ENCODE measurements at regions not wholly inside any gene's neighbourhood (a gene's known extent, or its start where the extent isn't known, plus 50 kb on each side); places are given as distances from the start of the nearest gene placed in this dataset.

- no peak overlapping the region for H3K4me3 ChIP-seq (ENCODE audit: low read depth, low read length)
- DNase-seq (ENCODE audit: low read depth) = no peak
- no peak for TF ChIP-seq CTCF (conservative IDR thresholded peaks at IDR 0.05; ENCODE audit: low read depth, low read length)
These were observed 315.7 kb upstream of the MOCS1 start for GRCh38 chr6:40249935-40250334.

DNA sequence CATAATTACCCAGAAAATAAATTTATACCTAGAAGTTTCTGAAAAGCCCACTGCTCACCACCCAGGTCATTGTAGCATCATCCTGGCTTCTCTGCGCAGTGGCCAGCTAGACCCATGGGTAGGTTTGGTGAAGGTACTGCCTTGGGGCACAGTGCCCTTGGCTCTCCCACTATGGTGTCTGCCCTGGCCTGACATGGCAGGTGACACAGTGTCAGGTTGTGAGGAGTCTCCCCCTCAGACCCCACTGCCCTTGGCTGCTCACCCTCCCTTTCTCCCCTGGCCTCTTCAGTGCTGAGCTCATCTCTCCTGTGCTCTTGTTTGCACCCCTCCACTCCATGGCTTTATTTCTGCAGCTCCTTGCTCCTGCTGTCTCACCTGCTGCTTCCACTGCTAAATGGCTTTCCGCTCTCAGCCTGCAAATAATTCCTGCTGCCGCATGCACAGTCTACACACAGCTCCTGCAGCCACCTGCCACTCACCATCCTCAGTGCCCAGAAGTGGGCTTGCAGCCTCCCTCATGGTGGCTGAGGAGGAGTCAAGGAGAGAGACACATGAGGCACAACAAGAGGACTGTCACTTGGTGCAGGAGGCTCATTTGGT lies 313.4 kb upstream of the MOCS1 start:
- DNase-seq (ENCODE audit: low read depth) = no peak
- TF ChIP-seq CTCF (conservative IDR thresholded peaks at IDR 0.05; ENCODE audit: low read depth, low read length) = no peak

DNA sequence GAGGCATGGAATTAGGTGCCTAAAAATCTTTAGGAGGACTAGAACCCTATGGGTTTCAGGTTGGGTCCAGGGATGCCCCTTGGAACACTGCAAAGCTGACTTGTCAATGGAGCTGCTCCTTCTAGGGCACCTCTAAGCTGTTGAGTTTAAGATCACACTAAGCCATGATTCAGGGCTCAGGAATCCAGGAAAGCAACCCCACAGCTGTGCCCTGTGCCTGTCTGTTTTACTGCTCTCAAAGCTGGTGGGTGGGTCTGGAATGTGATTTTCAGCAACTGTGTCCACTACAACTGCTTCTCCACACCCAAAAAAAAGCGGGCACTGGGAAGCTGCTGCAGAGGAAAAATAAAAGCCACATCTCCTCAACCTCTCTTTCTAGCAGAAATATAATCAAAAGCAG lies 310.4 kb upstream of the MOCS1 start:
- DNase-seq (ENCODE audit: low read depth) = no peak
- no peak overlapping the region for H3K4me3 ChIP-seq (ENCODE audit: low read depth, low read length)
- no peak for TF ChIP-seq CTCF (conservative IDR thresholded peaks at IDR 0.05; ENCODE audit: low read depth, low read length)

More for the DNA sequence above, 313.4 kb upstream of the MOCS1 start:
- no peak overlapping the region for H3K4me3 ChIP-seq (ENCODE audit: low read depth, low read length)

DNA sequence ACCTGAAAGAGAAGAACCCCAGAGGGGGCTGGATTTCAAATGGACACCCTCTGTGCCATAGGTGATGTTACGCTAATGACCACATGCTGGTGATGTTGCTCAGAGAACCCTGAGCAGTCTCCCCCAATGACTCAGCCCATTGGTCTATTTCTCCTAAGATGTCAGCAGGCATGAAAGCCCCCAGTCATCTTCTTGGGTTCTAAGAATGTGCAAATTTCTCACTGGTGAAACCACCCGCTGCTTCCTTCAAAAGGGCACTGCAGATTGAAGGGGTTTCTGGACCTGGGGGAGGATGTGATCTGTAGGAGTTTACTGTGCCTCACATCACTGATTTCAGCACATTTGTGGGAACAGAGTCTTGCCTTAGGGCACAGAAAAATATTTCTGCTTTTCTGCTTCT lies 298.4 kb upstream of the MOCS1 start:
- H3K4me3 ChIP-seq (ENCODE audit: low read depth, low read length) = no peak overlapping the region
- TF ChIP-seq CTCF (conservative IDR thresholded peaks at IDR 0.05; ENCODE audit: low read depth, low read length) = no peak
- DNase-seq (ENCODE audit: low read depth) = no peak

GRCh38 chr6:40227735-40228134 lies 293.5 kb upstream of the MOCS1 start:
- DNase-seq (ENCODE audit: low read depth) = no peak
- TF ChIP-seq CTCF (conservative IDR thresholded peaks at IDR 0.05; ENCODE audit: low read depth, low read length) = no peak
- no peak overlapping the region for H3K4me3 ChIP-seq (ENCODE audit: low read depth, low read length)

GRCh38 chr6:40222354-40222753 lies 288.1 kb upstream of the MOCS1 start:
- no peak for TF ChIP-seq CTCF (conservative IDR thresholded peaks at IDR 0.05; ENCODE audit: low read depth, low read length)
- H3K4me3 ChIP-seq (ENCODE audit: low read depth, low read length) = no peak overlapping the region
- no peak for DNase-seq (ENCODE audit: low read depth)

- no peak for TF ChIP-seq CTCF (conservative IDR thresholded peaks at IDR 0.05; ENCODE audit: low read depth, low read length)
- DNase-seq (ENCODE audit: low read depth) = no peak
- H3K4me3 ChIP-seq (ENCODE audit: low read depth, low read length) = no peak overlapping the region
These were observed 285.5 kb upstream of the MOCS1 start for GRCh38 chr6:40219799-40220198.
